ENCODE measurements at regions not wholly inside any gene's neighbourhood (a gene's known extent, or its start where the extent isn't known, plus 50 kb on each side); places are given as distances from the start of the nearest gene placed in this dataset.
"Not testable (repeated sequence)": the region's sequence is repeated elsewhere in the genome, so short reads cannot be mapped to it uniquely, and the experiment has no call there.

- Histone ChIP-seq H3K9me3 (ENCODE audit: insufficient read depth, low read length) (no peaks in the 10 kb centered on the region), H3K36me3 (ENCODE audit: insufficient read depth, insufficient read length, low read length) (no peaks in the 10 kb centered on the region), H3K4me3 (ENCODE audit: insufficient read length, low read depth) (no peak overlapping the region), H3K9ac (ENCODE audit: insufficient read length, low read depth) (no peak overlapping the region), H3K4me1 (ENCODE audit: insufficient read depth, insufficient read length) (no peaks in the 10 kb centered on the region), H3K27me3 (ENCODE audit: insufficient read depth, insufficient read length) (no peaks in the 10 kb centered on the region)
- DNase-seq (ENCODE audit: low read depth, low spot score), result no peak
- TF ChIP-seq ZNF274 (IDR thresholded peaks at IDR 0.05; ENCODE audit: low read depth, low read length), result no peak
- no peak for TF ChIP-seq SUZ12 (IDR thresholded peaks at IDR 0.05; ENCODE audit: extremely low read depth, insufficient read depth, insufficient read length)
- no peak for TF ChIP-seq YY1 (IDR thresholded peaks at IDR 0.05; ENCODE audit: insufficient read depth, insufficient read length)
Observed at GRCh38 chr3:109869586-109869985, 532.2 kb upstream of the DPPA4 start.

GRCh38 chr3:109874896-109875708, 537.8 kb upstream of the DPPA4 start:
- H3K27me3 ChIP-seq (ENCODE audit: insufficient read depth, insufficient read length), result no peaks in the 10 kb centered on the region
- H3K4me1 ChIP-seq (ENCODE audit: insufficient read depth, insufficient read length), result no peaks in the 10 kb centered on the region
- no peak for TF ChIP-seq ZNF274 (IDR thresholded peaks at IDR 0.05; ENCODE audit: low read depth, low read length)
- TF ChIP-seq SUZ12 (IDR thresholded peaks at IDR 0.05; ENCODE audit: extremely low read depth, insufficient read depth, insufficient read length), result no peak
- no peak for TF ChIP-seq YY1 (IDR thresholded peaks at IDR 0.05; ENCODE audit: insufficient read depth, insufficient read length)
- H3K4me3 ChIP-seq (ENCODE audit: insufficient read length, low read depth), result no peak overlapping the region
- H3K36me3 ChIP-seq (ENCODE audit: insufficient read depth, insufficient read length, low read length), result no peaks in the 10 kb centered on the region
- no peak for DNase-seq (ENCODE audit: low read depth, low spot score)
- H3K9me3 ChIP-seq (ENCODE audit: insufficient read depth, low read length), result no peaks in the 10 kb centered on the region; the same call in 1 of the 2 replicates
- no peak overlapping the region for H3K9ac ChIP-seq (ENCODE audit: insufficient read length, low read depth)

- not testable (repeated sequence) for H3K4me3 ChIP-seq (ENCODE audit: insufficient read length, low read depth); H3K36me3 ChIP-seq (ENCODE audit: insufficient read depth, insufficient read length, low read length); H3K4me1 ChIP-seq (ENCODE audit: insufficient read depth, insufficient read length); H3K27me3 ChIP-seq (ENCODE audit: insufficient read depth, insufficient read length); H3K9me3 ChIP-seq (ENCODE audit: insufficient read depth, low read length); DNase-seq (ENCODE audit: low read depth, low spot score); H3K9ac ChIP-seq (ENCODE audit: insufficient read length, low read depth)
Observed at GRCh38 chr3:109877616-109878015, 540.3 kb upstream of the DPPA4 start.

- no peaks in the 10 kb centered on the region for H3K27me3 ChIP-seq (ENCODE audit: insufficient read depth, insufficient read length)
- no peak overlapping the region for H3K9ac ChIP-seq (ENCODE audit: insufficient read length, low read depth)
- no peak for TF ChIP-seq SUZ12 (IDR thresholded peaks at IDR 0.05; ENCODE audit: extremely low read depth, insufficient read depth, insufficient read length)
- TF ChIP-seq ZNF274 (IDR thresholded peaks at IDR 0.05; ENCODE audit: low read depth, low read length), result no peak
- no peak for TF ChIP-seq YY1 (IDR thresholded peaks at IDR 0.05; ENCODE audit: insufficient read depth, insufficient read length)
- no peak overlapping the region for H3K4me3 ChIP-seq (ENCODE audit: insufficient read length, low read depth)
- no peaks in the 10 kb centered on the region for H3K36me3 ChIP-seq (ENCODE audit: insufficient read depth, insufficient read length, low read length)
- no peaks in the 10 kb centered on the region for H3K4me1 ChIP-seq (ENCODE audit: insufficient read depth, insufficient read length)
- H3K9me3 ChIP-seq (ENCODE audit: insufficient read depth, low read length), result peaks cover 13% of the 10 kb centered on the region; the same call in 1 of the 2 replicates
- no peak for DNase-seq (ENCODE audit: low read depth, low spot score)
Observed at GRCh38 chr3:109882144-109882543, 544.8 kb upstream of the DPPA4 start.

- H3K4me1 ChIP-seq (ENCODE audit: insufficient read depth, insufficient read length), result no peaks in the 10 kb centered on the region
- no peaks in the 10 kb centered on the region for H3K36me3 ChIP-seq (ENCODE audit: insufficient read depth, insufficient read length, low read length)
- TF ChIP-seq SUZ12 (IDR thresholded peaks at IDR 0.05; ENCODE audit: extremely low read depth, insufficient read depth, insufficient read length) (no peak), YY1 (IDR thresholded peaks at IDR 0.05; ENCODE audit: insufficient read depth, insufficient read length) (no peak), ZNF274 (IDR thresholded peaks at IDR 0.05; ENCODE audit: low read depth, low read length) (no peak)
- H3K27me3 ChIP-seq (ENCODE audit: insufficient read depth, insufficient read length), result no peaks in the 10 kb centered on the region
- no peak for DNase-seq (ENCODE audit: low read depth, low spot score)
- peaks cover 13% of the 10 kb centered on the region; the same call in 1 of the 2 replicates for H3K9me3 ChIP-seq (ENCODE audit: insufficient read depth, low read length)
- no peak overlapping the region for H3K4me3 ChIP-seq (ENCODE audit: insufficient read length, low read depth)
- no peak overlapping the region for H3K9ac ChIP-seq (ENCODE audit: insufficient read length, low read depth)
Observed at GRCh38 chr3:109887293-109887692, 549.9 kb upstream of the DPPA4 start.

- Histone ChIP-seq H3K4me1 (ENCODE audit: insufficient read depth, insufficient read length) (no peaks in the 10 kb centered on the region), H3K27me3 (ENCODE audit: insufficient read depth, insufficient read length) (no peaks in the 10 kb centered on the region), H3K9me3 (ENCODE audit: insufficient read depth, low read length) (peaks cover 9% of the 10 kb centered on the region; the same call in 1 of the 2 replicates), H3K4me3 (ENCODE audit: insufficient read length, low read depth) (no peak overlapping the region), H3K36me3 (ENCODE audit: insufficient read depth, insufficient read length, low read length) (no peaks in the 10 kb centered on the region), H3K9ac (ENCODE audit: insufficient read length, low read depth) (no peak overlapping the region)
- DNase-seq (ENCODE audit: low read depth, low spot score), result no peak
- TF ChIP-seq ZNF274 (IDR thresholded peaks at IDR 0.05; ENCODE audit: low read depth, low read length) (no peak), SUZ12 (IDR thresholded peaks at IDR 0.05; ENCODE audit: extremely low read depth, insufficient read depth, insufficient read length) (no peak), YY1 (IDR thresholded peaks at IDR 0.05; ENCODE audit: insufficient read depth, insufficient read length) (no peak)
Observed at GRCh38 chr3:109888026-109888425, 550.7 kb upstream of the DPPA4 start.

- Histone ChIP-seq H3K4me1 (ENCODE audit: insufficient read depth, insufficient read length) (no peaks in the 10 kb centered on the region), H3K36me3 (ENCODE audit: insufficient read depth, insufficient read length, low read length) (no peaks in the 10 kb centered on the region), H3K9ac (ENCODE audit: insufficient read length, low read depth) (no peak overlapping the region), H3K4me3 (ENCODE audit: insufficient read length, low read depth) (no peak overlapping the region), H3K9me3 (ENCODE audit: insufficient read depth, low read length) (no peaks in the 10 kb centered on the region), H3K27me3 (ENCODE audit: insufficient read depth, insufficient read length) (no peaks in the 10 kb centered on the region)
- no peak for TF ChIP-seq YY1 (IDR thresholded peaks at IDR 0.05; ENCODE audit: insufficient read depth, insufficient read length)
- no peak for TF ChIP-seq ZNF274 (IDR thresholded peaks at IDR 0.05; ENCODE audit: low read depth, low read length)
- TF ChIP-seq SUZ12 (IDR thresholded peaks at IDR 0.05; ENCODE audit: extremely low read depth, insufficient read depth, insufficient read length), result no peak
- no peak for DNase-seq (ENCODE audit: low read depth, low spot score)
Observed at GRCh38 chr3:109897734-109898133, 560.4 kb upstream of the DPPA4 start.

Data from NT2/D1 (cell line).